Right cardiac atrium (tissue), 5 donors: ENCODE measurements at regions not wholly inside any gene's neighbourhood (a gene's known extent, or its start where the extent isn't known, plus 50 kb on each side); places are given as distances from the start of the nearest gene placed in this dataset.

ENCODE experiments used
- ATAC-seq, 2 donors: fragments of 200-7000 bp; cut with Tn5 transposase; one replicate each; pipeline versions ENCODE4 v1.8.0 to v1.9.1; 2020; ENCODE audit warnings: moderate library complexity in 2 of 2, mild to moderate bottlenecking in 1 of 2
- DNase-seq, 3 donors: peaks; one replicate each; pipeline ENCODE4 v3.0.0-alpha.2; 2020
- H3K27ac ChIP-seq: one replicate; pipeline ENCODE4 v1.5.1; 2013; ENCODE audit warnings: mild to moderate bottlenecking, low read length, control low read depth, moderate library complexity
- H3K27me3 ChIP-seq: one replicate; pipeline ENCODE4 v1.6.1; 2013; ENCODE audit not compliant: control insufficient read depth, insufficient read depth
- H3K4me1 ChIP-seq: one replicate; pipeline ENCODE4 v1.6.1; 2013; ENCODE audit warnings: low read length; ENCODE audit not compliant: control insufficient read depth, insufficient read depth
- H3K4me3 ChIP-seq: one replicate; pipeline ENCODE4 v1.5.1; 2013; ENCODE audit warnings: low read length, control low read depth
- H3K9me3 ChIP-seq: one replicate; pipeline ENCODE4 v1.6.1; 2013; ENCODE audit warnings: low read length; ENCODE audit not compliant: control insufficient read depth
- WGBS: extraction: QIAGEN DNeasy Blood & Tissue Kit; methylation state at CpG from one replicate; pipeline ENCODE4 v1.1.7; 2013; 5-methylcytosine and 5-hydroxymethylcytosine counted together
- intact Hi-C, 4 donors: fragments of 100-400 bp; cut with DNase I; formaldehyde crosslinking; loops; one replicate each; pipeline versions ENCODE4 v1.11.0 to v1.14.0; 2022 to 2023
- donor health status: healthy with polysubstance abuse.
- donor health status: DM: no; HTN: yes; CAD: no.
- donor health status: DM: no; HTN: no; CAD: no.
- donor health status: DM: no; HTN: yes; CAD: no; lungs with severe emphysema.
- donor health status: DM: yes; HTN: yes; CAD: no.

DNA sequence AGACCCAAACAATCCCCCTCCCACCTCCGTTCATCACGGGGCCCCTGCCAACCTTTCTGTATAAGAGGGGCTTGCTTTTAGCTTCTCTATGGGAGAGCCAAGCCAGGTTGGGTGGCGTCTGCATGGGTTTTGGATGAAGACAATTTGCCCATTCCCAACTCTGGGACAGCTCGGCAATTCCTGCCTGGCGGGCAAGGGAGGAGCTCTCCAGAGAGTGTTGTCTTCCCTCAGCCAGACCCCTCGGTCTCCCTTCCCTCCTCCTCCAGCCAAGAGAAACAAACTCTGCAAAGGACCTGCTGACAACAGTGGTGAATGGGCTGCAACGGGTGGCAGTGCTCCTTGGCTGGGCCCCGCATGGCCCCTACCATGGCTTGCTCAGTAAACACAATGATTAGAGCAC lies 267.2 kb upstream of the HDAC4 start:
- no peak overlapping the region for H3K27ac ChIP-seq
- no peaks in the 10 kb centered on the region for H3K9me3 ChIP-seq
- no peaks in the 10 kb centered on the region for H3K27me3 ChIP-seq
- ATAC-seq = no peak
- intact Hi-C loops = no loop called here
- no peak overlapping the region for H3K4me3 ChIP-seq
- WGBS = 75% methylated on average over 8 of the region's 8 CpGs
- no peaks in the 10 kb centered on the region for H3K4me1 ChIP-seq
- no peak for DNase-seq

DNA sequence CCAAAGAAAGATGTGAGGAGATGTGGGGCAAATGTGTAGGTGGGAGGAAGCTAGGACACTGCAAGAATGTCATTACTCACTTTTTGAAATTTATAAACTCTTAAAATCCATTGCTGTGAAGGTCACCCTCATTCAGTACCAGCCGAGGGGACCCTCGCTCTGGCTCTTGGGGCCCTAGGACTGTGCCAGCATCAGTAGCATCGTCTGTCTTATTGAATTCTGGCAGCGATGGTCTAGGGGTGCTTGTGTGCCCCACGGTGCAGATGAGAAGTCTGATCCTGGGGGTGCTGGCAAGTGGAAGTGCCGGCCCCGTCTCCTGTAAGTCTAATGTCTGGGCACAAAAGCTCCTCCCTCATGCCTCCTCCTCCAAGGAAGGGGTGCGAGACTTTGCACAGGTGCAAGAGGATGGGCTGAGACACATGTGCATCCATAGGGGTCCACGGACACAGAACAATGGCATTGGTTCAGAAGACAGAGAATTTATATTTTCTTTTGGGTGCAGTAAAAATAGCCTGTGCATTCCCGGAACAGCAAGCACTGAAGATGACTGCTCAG lies 266.7 kb upstream of the HDAC4 start:
- intact Hi-C loops = no loop called here
- Histone ChIP-seq H3K9me3 (no peaks in the 10 kb centered on the region), H3K27ac (no peak overlapping the region), H3K4me1 (no peaks in the 10 kb centered on the region), H3K4me3 (no peak overlapping the region), H3K27me3 (no peaks in the 10 kb centered on the region)
- 79% methylated on average over 10 of the region's 10 CpGs for WGBS
- ATAC-seq = no peak
- DNase-seq = no peak

DNA sequence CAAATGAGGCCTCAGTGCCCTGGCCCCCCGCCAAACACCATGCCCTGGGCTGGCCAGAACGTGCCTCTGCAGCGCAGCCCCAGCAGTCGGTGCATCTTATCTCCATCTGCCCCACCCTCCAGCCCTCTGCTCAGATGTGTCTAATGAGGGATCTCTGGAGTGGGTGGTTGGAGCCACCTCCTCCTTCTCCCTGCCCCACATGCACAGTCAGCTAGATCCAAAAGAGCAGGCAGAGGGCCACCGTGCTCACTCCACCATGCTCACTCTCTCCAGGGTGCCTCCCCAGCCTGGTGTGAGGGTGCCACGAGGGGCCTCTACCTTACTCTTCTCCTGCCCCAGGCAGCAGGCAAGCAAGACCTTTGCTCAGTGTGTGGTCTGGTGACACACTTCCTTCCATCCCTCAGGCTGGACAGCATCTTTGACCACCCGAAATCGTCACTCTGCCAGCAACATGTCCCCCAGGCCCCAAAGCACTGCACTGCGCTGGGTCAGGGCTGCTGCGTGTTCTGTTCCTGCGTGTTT lies 266.1 kb upstream of the HDAC4 start:
- intact Hi-C loops = no loop called here
- no peak for ATAC-seq
- Histone ChIP-seq H3K27me3 (no peaks in the 10 kb centered on the region), H3K9me3 (no peaks in the 10 kb centered on the region), H3K4me1 (no peaks in the 10 kb centered on the region), H3K27ac (no peak overlapping the region), H3K4me3 (no peak overlapping the region)
- WGBS = 56% methylated on average over 11 of the region's 11 CpGs
- DNase-seq = no peak

DNA sequence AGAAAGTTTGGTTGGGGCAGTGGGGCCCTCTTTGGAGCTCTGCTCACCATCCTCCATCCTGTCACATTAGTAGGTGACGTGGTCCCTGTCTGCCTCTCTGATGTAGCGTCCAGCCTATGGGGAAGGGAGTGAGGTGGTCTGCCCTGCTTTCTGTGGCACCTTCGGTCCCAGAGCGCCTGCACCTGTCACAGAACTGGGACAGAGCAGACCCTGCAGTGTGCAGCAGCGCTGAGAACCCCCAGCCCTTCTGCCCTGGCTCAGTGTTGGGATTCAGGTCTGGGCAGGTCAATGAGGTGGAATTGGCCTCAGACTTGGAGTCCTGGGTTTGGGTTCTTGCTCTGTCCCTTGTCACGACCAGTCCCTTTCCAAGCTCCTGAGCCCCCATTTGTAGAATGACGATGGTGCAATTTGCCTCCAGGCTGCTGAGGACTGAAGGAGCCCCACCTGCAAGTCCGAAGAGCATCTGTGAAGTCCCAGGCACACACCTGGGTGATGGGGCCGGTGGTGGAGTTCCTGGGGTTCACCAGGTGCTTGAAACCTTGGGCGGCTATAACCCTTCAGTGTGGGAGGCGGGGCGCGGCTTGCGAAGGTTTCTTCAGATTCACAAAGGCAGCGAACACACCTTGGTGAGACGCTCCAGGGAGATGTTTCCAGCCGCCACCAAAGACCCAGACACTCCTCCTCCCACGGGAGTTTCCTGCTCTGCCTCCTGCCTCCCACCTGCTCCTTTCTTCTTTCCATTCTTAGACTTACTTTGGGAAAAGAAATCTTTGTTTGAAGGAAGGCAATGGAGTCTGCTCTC lies 265.4 kb upstream of the HDAC4 start:
- WGBS = 90% methylated on average over 18 of the region's 18 CpGs
- H3K27ac ChIP-seq = no peak overlapping the region
- no peaks in the 10 kb centered on the region for H3K9me3 ChIP-seq
- H3K4me1 ChIP-seq = no peaks in the 10 kb centered on the region
- intact Hi-C loops = no loop called here
- DNase-seq (no peak), ATAC-seq (no peak)
- H3K4me3 ChIP-seq = no peak overlapping the region
- H3K27me3 ChIP-seq = no peaks in the 10 kb centered on the region

DNA sequence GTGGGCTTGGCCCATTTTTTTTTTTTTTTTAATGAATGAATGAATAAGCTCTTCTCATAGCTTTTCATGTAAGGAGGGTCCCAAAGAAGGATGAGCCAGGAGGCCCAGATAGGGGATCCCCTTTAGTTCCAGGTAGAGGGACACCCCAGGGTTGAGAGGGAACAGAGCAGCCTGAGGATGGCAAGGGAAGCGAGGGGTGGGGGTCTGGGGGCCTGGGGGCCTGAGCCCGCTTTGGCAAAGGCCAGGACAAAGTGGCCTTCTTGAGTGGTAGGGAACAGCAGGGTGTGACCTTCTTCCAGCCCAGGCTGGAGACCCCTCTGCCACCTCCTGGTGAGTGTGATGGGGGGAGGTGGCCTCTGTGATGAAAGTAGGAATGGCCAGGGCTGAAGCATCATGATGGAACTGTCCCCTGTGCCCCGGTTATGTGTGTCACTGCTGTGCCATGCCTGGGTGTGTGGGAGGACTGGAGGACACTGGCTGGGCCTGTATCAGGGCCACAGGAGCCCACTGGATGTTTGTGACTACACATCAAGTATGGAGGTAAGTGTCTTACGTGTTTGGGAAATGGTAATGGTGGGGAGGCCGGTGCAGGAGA lies 263.5 kb upstream of the HDAC4 start:
- DNase-seq = no peak
- intact Hi-C loops = no loop called here
- no peaks in the 10 kb centered on the region for H3K27me3 ChIP-seq
- no peaks in the 10 kb centered on the region for H3K4me1 ChIP-seq
- no peaks in the 10 kb centered on the region for H3K9me3 ChIP-seq
- no peak for ATAC-seq
- H3K4me3 ChIP-seq = no peak overlapping the region
- 95% methylated on average over 5 of the region's 5 CpGs for WGBS
- H3K27ac ChIP-seq = no peak overlapping the region

DNA sequence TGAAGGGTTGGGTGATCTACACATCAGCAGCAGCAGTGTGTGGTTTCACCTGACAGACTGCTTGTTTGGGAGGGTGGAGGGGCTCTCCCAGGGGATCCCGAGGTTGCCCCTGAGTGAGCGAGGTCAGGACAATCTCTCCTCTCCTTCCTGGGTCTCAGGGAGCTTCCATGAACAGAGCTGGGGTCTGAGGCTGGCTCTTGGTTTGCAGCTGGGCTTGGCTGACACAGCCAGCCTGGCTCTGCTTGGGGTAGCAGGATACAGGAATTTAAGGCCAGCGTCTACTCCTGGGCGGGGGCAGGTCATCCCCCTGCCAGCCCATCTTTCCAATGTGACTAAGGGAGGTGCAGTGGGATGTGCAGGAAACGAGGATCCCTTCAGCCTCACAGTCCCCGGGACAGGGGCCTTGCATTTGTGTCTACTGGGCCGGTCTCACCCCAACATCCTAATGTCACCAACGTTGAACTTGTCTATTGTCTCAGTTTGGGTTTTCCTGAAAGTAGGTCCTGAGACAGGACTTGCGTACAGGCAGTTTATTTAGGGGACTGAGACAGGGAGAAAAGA lies 262.6 kb upstream of the HDAC4 start:
- DNase-seq = no peak
- H3K27ac ChIP-seq = no peak overlapping the region
- no peak for ATAC-seq
- WGBS = 87% methylated on average over 9 of the region's 9 CpGs
- no peak overlapping the region for H3K4me3 ChIP-seq
- intact Hi-C loops = no loop called here
- no peaks in the 10 kb centered on the region for H3K4me1 ChIP-seq
- H3K27me3 ChIP-seq = no peaks in the 10 kb centered on the region
- no peaks in the 10 kb centered on the region for H3K9me3 ChIP-seq

DNA sequence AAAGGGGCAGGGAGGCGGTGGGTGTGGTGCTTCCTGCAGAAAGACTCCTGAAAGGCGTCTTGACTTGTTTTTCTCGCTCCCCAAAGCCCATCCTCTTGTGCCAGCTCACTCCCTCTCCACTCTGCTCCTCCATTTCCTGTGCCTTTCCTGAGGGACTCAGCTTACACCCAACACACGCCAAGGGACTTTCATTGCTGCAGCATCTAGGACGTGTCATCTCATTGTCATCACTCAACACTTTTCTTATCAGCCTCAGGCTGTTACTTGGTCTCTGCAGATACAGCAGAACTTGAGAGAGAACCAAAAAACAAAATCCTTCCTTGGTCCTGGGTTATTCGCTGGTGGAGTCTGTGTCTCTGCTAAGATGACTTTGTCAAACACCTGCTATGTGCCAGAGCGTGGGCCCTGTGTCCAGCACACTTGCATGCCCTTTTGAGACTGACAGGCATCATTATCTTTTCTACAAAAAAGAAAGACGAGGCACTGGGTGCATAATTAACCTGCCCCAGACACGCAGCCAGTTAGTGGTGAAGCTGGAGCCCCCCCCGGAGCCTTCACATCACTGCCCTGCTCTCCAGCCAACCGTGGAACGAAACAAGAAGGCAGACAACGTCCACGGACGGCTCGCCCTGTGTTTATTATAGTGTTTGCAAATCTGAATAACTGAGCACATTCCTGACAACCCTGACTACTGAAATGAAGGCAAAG lies 261.7 kb upstream of the HDAC4 start:
- no peaks in the 10 kb centered on the region for H3K27me3 ChIP-seq
- no peaks in the 10 kb centered on the region for H3K9me3 ChIP-seq
- 33% methylated on average over 16 of the region's 16 CpGs for WGBS
- peak; percentile 28 to 30 for ATAC-seq
- intact Hi-C loops = no loop called here
- H3K27ac ChIP-seq = no peak overlapping the region
- no peak for DNase-seq
- H3K4me1 ChIP-seq = no peaks in the 10 kb centered on the region
- H3K4me3 ChIP-seq = no peak overlapping the region

DNA sequence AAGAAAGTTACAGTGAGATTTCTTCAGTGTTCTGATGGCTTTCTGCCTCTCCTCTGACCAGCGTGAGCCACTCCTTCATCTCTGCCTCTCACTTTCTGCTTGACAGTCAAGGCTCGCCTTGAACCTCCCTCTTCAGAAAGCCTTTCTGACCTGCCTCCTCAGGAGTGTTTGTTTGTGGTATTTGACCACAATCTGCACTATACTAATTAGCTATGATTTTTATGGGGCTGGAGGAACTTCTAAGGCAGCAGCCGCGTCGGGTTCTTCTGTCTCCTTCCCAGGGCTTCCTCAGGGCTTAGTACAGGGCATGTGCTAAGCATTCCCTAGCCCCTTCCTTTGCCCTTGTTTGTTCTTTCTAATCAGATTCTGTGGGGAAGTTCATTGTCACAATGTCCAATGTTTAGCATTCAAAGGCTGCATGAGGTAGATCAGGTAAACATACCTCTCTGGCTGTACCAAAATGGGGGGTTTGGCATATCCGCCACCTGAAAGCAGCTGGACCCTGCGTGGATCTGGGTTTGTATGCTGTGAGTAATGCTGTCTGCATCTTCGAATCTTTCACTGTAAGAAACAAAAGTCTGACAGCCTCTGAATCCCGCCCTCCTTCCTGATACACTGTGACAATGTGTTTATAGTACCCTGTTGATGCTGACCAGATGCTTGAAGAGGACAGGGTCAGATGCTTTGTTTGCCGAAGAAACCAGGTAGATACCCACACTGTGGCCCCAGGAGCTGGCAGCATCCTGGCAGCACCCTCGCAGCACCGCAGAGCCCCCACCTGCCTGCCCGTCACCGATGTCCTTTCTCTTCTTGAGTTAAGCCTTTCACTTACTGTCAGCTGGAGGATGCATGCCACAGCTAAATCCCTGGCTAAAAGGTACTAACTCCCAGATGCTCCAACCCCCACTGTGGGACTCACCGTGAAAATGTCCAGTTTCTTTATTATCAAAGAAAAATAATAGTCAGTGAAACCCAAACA lies 260.8 kb upstream of the HDAC4 start:
- H3K27me3 ChIP-seq = no peaks in the 10 kb centered on the region
- intact Hi-C loops = no loop called here

DNA sequence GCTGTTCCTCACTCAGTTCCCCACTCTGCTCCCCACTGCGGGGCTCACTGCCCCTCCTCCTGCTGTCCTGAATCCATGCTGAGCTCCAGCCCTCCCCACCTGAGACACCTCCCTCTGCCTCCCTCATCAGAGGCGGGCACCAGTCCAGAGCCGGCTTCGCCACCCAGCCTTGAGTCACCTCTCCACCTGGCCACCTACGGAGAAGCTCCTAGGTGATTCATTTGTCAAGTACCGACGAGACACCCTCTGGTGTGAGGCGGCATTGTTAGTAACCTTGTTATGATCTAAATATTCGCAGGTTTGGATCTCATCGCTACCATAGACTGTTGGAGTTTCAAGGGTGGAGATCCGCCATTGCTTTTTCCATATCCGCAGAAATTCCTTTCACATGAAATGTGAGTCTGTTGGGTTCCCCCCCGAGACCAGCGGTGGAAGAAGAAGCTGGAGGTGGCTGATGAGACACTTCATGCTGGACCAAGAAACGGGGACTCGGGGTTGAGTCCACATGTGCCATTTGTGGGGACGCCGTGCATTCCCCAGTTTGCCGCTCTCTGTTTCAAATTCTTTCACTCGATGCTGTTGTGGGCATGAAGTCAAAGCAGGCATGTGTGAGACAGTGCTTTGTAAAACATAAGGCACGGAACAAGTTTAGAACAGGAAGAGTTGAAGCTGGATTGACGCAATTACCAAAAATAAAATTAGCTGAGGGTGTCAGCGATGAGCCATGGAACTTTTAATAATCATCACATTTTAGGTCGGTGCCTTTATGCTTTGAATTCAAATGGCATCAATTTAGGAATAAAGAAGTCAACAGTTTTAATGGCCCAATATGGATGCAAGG lies 259.8 kb upstream of the HDAC4 start:
- intact Hi-C loops = no loop called here
- WGBS = 78% methylated on average over 24 of the region's 24 CpGs
- Histone ChIP-seq H3K27ac (no peak overlapping the region), H3K27me3 (no peaks in the 10 kb centered on the region), H3K9me3 (no peaks in the 10 kb centered on the region), H3K4me1 (no peaks in the 10 kb centered on the region), H3K4me3 (no peak overlapping the region)
- DNase-seq (no peak), ATAC-seq (no peak)

More for the DNA sequence above, 260.8 kb upstream of the HDAC4 start:
- ATAC-seq = no peak
- no peak overlapping the region for H3K27ac ChIP-seq
- no peaks in the 10 kb centered on the region for H3K9me3 ChIP-seq
- H3K4me3 ChIP-seq = no peak overlapping the region
- H3K4me1 ChIP-seq = no peaks in the 10 kb centered on the region
- no peak for DNase-seq
- WGBS = 37% methylated on average over 15 of the region's 15 CpGs
